GM23248 (cell line): ENCODE measurements at regions not wholly inside any gene's neighbourhood (a gene's known extent, or its start where the extent isn't known, plus 50 kb on each side); places are given as distances from the start of the nearest gene placed in this dataset.

Experiments
- DNase-seq: peaks from one replicate; pipeline ENCODE4 v3.0.0-alpha.2; 2015
- H2AFZ ChIP-seq: fragments of 200-600 bp; sonication (generic); 2 replicates; pipeline ENCODE4 v1.6.1; 2016; ENCODE audit warnings: antibody characterized with exemption
- H3F3A ChIP-seq: fragments of 200-600 bp; sonication (generic); 2 replicates; pipeline ENCODE4 v1.6.1; 2016; ENCODE audit warnings: mild to moderate bottlenecking, antibody characterized with exemption, mixed run types; ENCODE audit not compliant: insufficient read depth
- H3K27ac ChIP-seq: fragments of 200-600 bp; sonication (generic); 2 replicates; pipeline ENCODE4 v1.5.1; 2016; ENCODE audit warnings: mild to moderate bottlenecking
- H3K27me3 ChIP-seq: fragments of 200-600 bp; sonication (generic); replicated peaks from 2 replicates; pipeline ENCODE4 v1.6.1; 2016; ENCODE audit warnings: mild to moderate bottlenecking; ENCODE audit not compliant: insufficient read depth
- H3K36me3 ChIP-seq: fragments of 200-600 bp; sonication (generic); 2 replicates; pipeline ENCODE4 v1.6.1; 2016; ENCODE audit warnings: low read depth, mild to moderate bottlenecking
- H3K4me1 ChIP-seq: fragments of 200-600 bp; sonication (generic); 2 replicates; pipeline ENCODE4 v1.6.1; 2016; ENCODE audit warnings: mild to moderate bottlenecking; ENCODE audit not compliant: insufficient read depth
- H3K4me2 ChIP-seq: fragments of 200-600 bp; sonication (generic); one replicate; pipeline ENCODE4 v1.6.1; 2016; ENCODE audit warnings: mild to moderate bottlenecking; ENCODE audit not compliant: unreplicated experiment
- H3K4me3 ChIP-seq: fragments of 200-600 bp; sonication (generic); 2 replicates; pipeline ENCODE4 v1.5.1; 2016; ENCODE audit warnings: mild to moderate bottlenecking
- H3K79me2 ChIP-seq: fragments of 200-600 bp; sonication (generic); 2 replicates; pipeline ENCODE4 v1.6.1; 2016; ENCODE audit warnings: mild to moderate bottlenecking; ENCODE audit not compliant: insufficient read depth
- H3K9ac ChIP-seq: fragments of 200-600 bp; sonication (generic); 2 replicates; pipeline ENCODE4 v1.6.1; 2016; ENCODE audit warnings: mild to moderate bottlenecking
- H3K9me2 ChIP-seq: fragments of 200-600 bp; sonication (generic); 2 replicates; pipeline ENCODE4 v1.6.1; 2016; ENCODE audit warnings: mixed run types, mild to moderate bottlenecking, moderate library complexity; ENCODE audit not compliant: insufficient read depth
- H3K9me3 ChIP-seq: fragments of 200-600 bp; sonication (generic); one replicate; pipeline ENCODE4 v1.6.1; 2017; ENCODE audit warnings: low read depth
- H4K20me1 ChIP-seq: fragments of 200-600 bp; sonication (generic); 2 replicates; pipeline ENCODE4 v1.6.0; 2016; ENCODE audit not compliant: insufficient read depth
- EZH2 ChIP-seq: fragments of 200-600 bp; sonication (generic); IDR thresholded peaks from 2 replicates; pipeline ENCODE4 v1.6.1; 2018; ENCODE audit warnings: antibody characterized with exemption, mild to moderate bottlenecking; ENCODE audit not compliant: insufficient read depth, poor library complexity, severe bottlenecking
- EZH2phosphoT487 ChIP-seq: fragments of 200-600 bp; sonication (generic); IDR thresholded peaks from 2 replicates; pipeline ENCODE4 v1.6.1; 2018; ENCODE audit warnings: antibody characterized with exemption, moderate library complexity, mild to moderate bottlenecking, low read depth; ENCODE audit not compliant: insufficient read depth
- WGBS, 2 experiments: methylation state at CpG; one replicate each; pipeline ENCODE4 v1.1.6; 2015 to 2017; ENCODE audit warnings: low lambda C conversion rate in 2 of 2, low coverage in 1 of 2; ENCODE audit errors: missing lambda C conversion rate in 2 of 2; 5-methylcytosine and 5-hydroxymethylcytosine counted together
- in situ Hi-C: fragments of 300-500 bp; cut with MboI; formaldehyde crosslinking; loops from 2 replicates; pipeline ENCODE4 v1.15.0; 2020

- Histone ChIP-seq H2AFZ (no peak overlapping the region), H4K20me1 (no peaks in the 10 kb centered on the region), H3K79me2 (no peaks in the 10 kb centered on the region), H3F3A (no peaks in the 10 kb centered on the region), H3K9me3 (no peaks in the 10 kb centered on the region), H3K4me3 (no peak overlapping the region), H3K36me3 (no peaks in the 10 kb centered on the region), H3K4me1 (no peaks in the 10 kb centered on the region), H3K9me2 (no peaks in the 10 kb centered on the region), H3K27me3 (no peaks in the 10 kb centered on the region; the same call in 1 of the 2 replicates), H3K27ac (no peak overlapping the region), H3K9ac (no peak overlapping the region), H3K4me2 (no peak overlapping the region)
- no peak for TF ChIP-seq EZH2
- TF ChIP-seq EZH2phosphoT487: no peak
- WGBS, 2 experiments: 36 to 42% methylated on average over 20 of the region's 20 CpGs
- DNase-seq: no peak
- in situ Hi-C loops: no loop called here
Observed at GRCh38 chr16:73504591-73505575, 457.0 kb upstream of the ZFHX3 start.

GRCh38 chr16:73503093-73503492 lies 455.2 kb upstream of the ZFHX3 start:
- Histone ChIP-seq H3K4me2 (no peak overlapping the region), H3K4me3 (no peak overlapping the region), H2AFZ (no peak overlapping the region), H3K4me1 (no peaks in the 10 kb centered on the region), H3K9me3 (no peaks in the 10 kb centered on the region), H3K27me3 (no peaks in the 10 kb centered on the region; the same call in 1 of the 2 replicates), H3K79me2 (no peaks in the 10 kb centered on the region), H4K20me1 (no peaks in the 10 kb centered on the region), H3K9me2 (no peaks in the 10 kb centered on the region), H3K9ac (no peak overlapping the region), H3K27ac (no peak overlapping the region), H3F3A (no peaks in the 10 kb centered on the region), H3K36me3 (no peaks in the 10 kb centered on the region)
- in situ Hi-C loops: no loop called here
- DNase-seq: no peak
- WGBS, 2 experiments: 63 to 66% methylated on average over 8 of the region's 8 CpGs
- no peak for TF ChIP-seq EZH2phosphoT487
- TF ChIP-seq EZH2: no peak

- Histone ChIP-seq H4K20me1 (no peaks in the 10 kb centered on the region), H3F3A (no peaks in the 10 kb centered on the region), H3K79me2 (no peaks in the 10 kb centered on the region), H3K27ac (no peak overlapping the region), H3K9me3 (no peaks in the 10 kb centered on the region), H3K27me3 (no peaks in the 10 kb centered on the region; the same call in 1 of the 2 replicates), H3K9ac (no peak overlapping the region), H3K4me2 (no peak overlapping the region), H3K4me1 (no peaks in the 10 kb centered on the region), H3K4me3 (no peak overlapping the region), H3K36me3 (no peaks in the 10 kb centered on the region), H3K9me2 (no peaks in the 10 kb centered on the region), H2AFZ (no peak overlapping the region)
- TF ChIP-seq EZH2phosphoT487 (no peak), EZH2 (no peak)
- WGBS, 2 experiments: 70 to 73% methylated on average over 10 of the region's 10 CpGs
- no peak for DNase-seq
- in situ Hi-C loops: no loop called here
Observed at GRCh38 chr16:73499276-73499675, 451.3 kb upstream of the ZFHX3 start.

GRCh38 chr16:73485880-73486279 lies 438.0 kb upstream of the ZFHX3 start:
- Histone ChIP-seq H3K4me2 (no peak overlapping the region), H3F3A (no peaks in the 10 kb centered on the region), H3K4me3 (no peak overlapping the region), H4K20me1 (no peaks in the 10 kb centered on the region), H3K36me3 (no peaks in the 10 kb centered on the region), H3K9me3 (no peaks in the 10 kb centered on the region), H3K9me2 (no peaks in the 10 kb centered on the region), H3K4me1 (no peaks in the 10 kb centered on the region), H3K27me3 (no peaks in the 10 kb centered on the region), H3K27ac (no peak overlapping the region), H2AFZ (no peak overlapping the region), H3K79me2 (no peaks in the 10 kb centered on the region), H3K9ac (no peak overlapping the region)
- 9 to 12% methylated on average over 4 of the region's 4 CpGs for WGBS, 2 experiments
- no peak for DNase-seq
- TF ChIP-seq EZH2 (no peak), EZH2phosphoT487 (no peak)
- in situ Hi-C loops: no loop called here
